Stomach (tissue), 8 donors: ENCODE measurements at regions not wholly inside any gene's neighbourhood (a gene's known extent, or its start where the extent isn't known, plus 50 kb on each side); places are given as distances from the start of the nearest gene placed in this dataset.
"Not testable (repeated sequence)": the region's sequence is repeated elsewhere in the genome, so short reads cannot be mapped to it uniquely, and the experiment has no call there.

Source experiments
- DNase-seq, 2 donors: peaks; one replicate each; pipeline versions ENCODE4 v3.0.0 to v3.0.0-alpha.2; 2013 to 2019
- H3K27ac ChIP-seq, 5 donors: fragments of 200-600 bp in 4 of 5; sonication (generic) in 4 of 5; one replicate each; pipeline ENCODE4 v1.5.1; 2013 to 2019; ENCODE audit warnings: mild to moderate bottlenecking in 1 of 5, moderate library complexity in 1 of 5
- H3K27me3 ChIP-seq, 3 donors: fragments of 200-600 bp; sonication (generic); one replicate each; pipeline ENCODE4 v1.5.1; 2017 to 2019; ENCODE audit warnings: mixed run types in 1 of 3
- H3K36me3 ChIP-seq, 4 donors: fragments of 200-600 bp; sonication (generic); 1 replicate in 3 of 4; 2 replicates in 1 of 4; pipeline ENCODE4 v1.5.1; 2016 to 2019
- H3K4me1 ChIP-seq, 4 donors: fragments of 200-600 bp; sonication (generic); one replicate each; pipeline ENCODE4 v1.5.1; 2016 to 2019
- H3K4me3 ChIP-seq, 4 donors: fragments of 200-600 bp; sonication (generic) in 3 of 4; one replicate each; pipeline ENCODE4 v1.5.1; 2016 to 2019; ENCODE audit warnings: mild to moderate bottlenecking in 1 of 4
- H3K9me3 ChIP-seq, 4 donors: fragments of 200-600 bp; sonication (generic); one replicate each; pipeline ENCODE4 v1.5.1; 2016 to 2019
- CTCF ChIP-seq, 7 experiments: fragments of 450-650 bp in 4 of 7; fragments of 200-600 bp in 3 of 7; sonication (generic) in 3 of 7; IDR thresholded peaks; one replicate each; pipeline ENCODE4 v1.5.1; 2016 to 2019; ENCODE audit warnings: antibody characterized with exemption in 7 of 7, control low read depth in 2 of 7, mild to moderate bottlenecking in 1 of 7
- EP300 ChIP-seq: sonication (generic); formaldehyde crosslinking; IDR thresholded peaks from one replicate; pipeline ENCODE4 v1.6.1; 2017; ENCODE audit warnings: antibody characterized with exemption
- POLR2A ChIP-seq, 4 donors: fragments of 450-650 bp; IDR thresholded peaks; one replicate each; pipeline ENCODE4 v1.6.1; 2016; ENCODE audit warnings: antibody characterized with exemption in 4 of 4, control low read depth in 2 of 4, mild to moderate bottlenecking in 1 of 4, moderate library complexity in 1 of 4
- POLR2AphosphoS5 ChIP-seq, 3 donors: sonication (generic); formaldehyde crosslinking; IDR thresholded peaks; one replicate each; pipeline ENCODE4 v1.6.1; 2016; ENCODE audit warnings: antibody characterized with exemption in 3 of 3
- WGBS, 5 donors: extraction: QIAGEN DNeasy Blood & Tissue Kit in 3 of 5; methylation state at CpG; one replicate each; pipeline versions ENCODE4 v1.1.5 to v1.1.7; 2013 to 2018; 5-methylcytosine and 5-hydroxymethylcytosine counted together
- intact Hi-C: fragments of 100-400 bp; cut with DNase I; formaldehyde crosslinking; loops from one replicate; pipeline ENCODE4 v1.15.1; 2023; ENCODE audit warnings: low total_unique reads
- donor health status: healthy with polysubstance abuse.
- donor health status: Bipolar disorder and iron deficiency.
- donor health status: healthy.

GRCh38 chr18:60915160-60915559 is 418.1 kb upstream of the CDH20 start:
- intact Hi-C loops: no loop called here
- Histone ChIP-seq H3K4me1 (peaks cover 0 to 4% (median 0%) of the 10 kb centered on the region in 4 donors), H3K27ac (no peak overlapping the region), H3K27me3 (no peaks in the 10 kb centered on the region), H3K9me3 (no peaks in the 10 kb centered on the region), H3K36me3 (no peaks in the 10 kb centered on the region), H3K4me3 (no peak overlapping the region)
- no peak for DNase-seq
- TF ChIP-seq CTCF (IDR thresholded peaks at IDR 0.05): no peak
- TF ChIP-seq POLR2A (IDR thresholded peaks at IDR 0.05): no peak
- no peak for TF ChIP-seq EP300
- no peak for TF ChIP-seq POLR2AphosphoS5 (IDR thresholded peaks at IDR 0.05)
- WGBS, 5 donors: 18 to 39% (median 29%) methylated on average over 2 of the region's 2 CpGs

GRCh38 chr18:60918862-60919261 is 414.4 kb upstream of the CDH20 start:
- DNase-seq, H3K9me3 ChIP-seq, H3K4me1 ChIP-seq, H3K4me3 ChIP-seq, H3K36me3 ChIP-seq, H3K27ac ChIP-seq, intact Hi-C loops, H3K27me3 ChIP-seq: not testable (repeated sequence)
- WGBS, 5 donors: 73 to 94% (median 89%) methylated on average over 4 of the region's 4 CpGs

GRCh38 chr18:60925892-60926291 is 407.3 kb upstream of the CDH20 start:
- H3K9me3 ChIP-seq: no peaks in the 10 kb centered on the region
- H3K4me3 ChIP-seq: no peak overlapping the region
- no peaks in the 10 kb centered on the region for H3K4me1 ChIP-seq
- intact Hi-C loops: no loop called here
- H3K27ac ChIP-seq: no peak overlapping the region
- TF ChIP-seq CTCF (IDR thresholded peaks at IDR 0.05) (no peak), POLR2AphosphoS5 (IDR thresholded peaks at IDR 0.05) (no peak), EP300 (no peak), POLR2A (IDR thresholded peaks at IDR 0.05) (no peak)
- no peak for DNase-seq
- 90 to 94% (median 91%) methylated on average over 8 of the region's 8 CpGs for WGBS, 5 donors
- no peaks in the 10 kb centered on the region for H3K27me3 ChIP-seq
- H3K36me3 ChIP-seq: no peaks in the 10 kb centered on the region

GRCh38 chr18:60929966-60930365 is 403.3 kb upstream of the CDH20 start:
- no peak overlapping the region for H3K4me3 ChIP-seq
- no peaks in the 10 kb centered on the region for H3K9me3 ChIP-seq
- intact Hi-C loops: no loop called here
- H3K4me1 ChIP-seq: no peaks in the 10 kb centered on the region
- no peaks in the 10 kb centered on the region for H3K36me3 ChIP-seq
- DNase-seq: no peak
- 63 to 82% (median 80%) methylated on average over 3 of the region's 3 CpGs for WGBS, 5 donors
- H3K27me3 ChIP-seq: no peaks in the 10 kb centered on the region
- H3K27ac ChIP-seq: no peak overlapping the region
- TF ChIP-seq POLR2A (IDR thresholded peaks at IDR 0.05) (no peak), CTCF (IDR thresholded peaks at IDR 0.05) (no peak), POLR2AphosphoS5 (IDR thresholded peaks at IDR 0.05) (no peak), EP300 (no peak)

- no peak overlapping the region for H3K27ac ChIP-seq
- no peaks in the 10 kb centered on the region for H3K9me3 ChIP-seq
- WGBS, 5 donors: 50 to 61% (median 59%) methylated on average over 5 of the region's 5 CpGs
- intact Hi-C loops: no loop called here
- H3K4me1 ChIP-seq: no peaks in the 10 kb centered on the region
- H3K4me3 ChIP-seq: no peak overlapping the region
- H3K36me3 ChIP-seq: no peaks in the 10 kb centered on the region
- TF ChIP-seq EP300 (no peak), CTCF (IDR thresholded peaks at IDR 0.05) (no peak), POLR2A (IDR thresholded peaks at IDR 0.05) (no peak), POLR2AphosphoS5 (IDR thresholded peaks at IDR 0.05) (no peak)
- DNase-seq: peak in 1 of 2 donors; percentile 15
- H3K27me3 ChIP-seq: no peaks in the 10 kb centered on the region
These were observed 398.0 kb upstream of the CDH20 start for GRCh38 chr18:60935041-60935910.
